ENCODE measurements at regions not wholly inside any gene's neighbourhood (a gene's known extent, or its start where the extent isn't known, plus 50 kb on each side); places are given as distances from the start of the nearest gene placed in this dataset.

GRCh38 chr12:94039914-94040313, 108.5 kb upstream of the PLXNC1 start:
- Mint-ChIP-seq H3K4me1 (peaks cover 4% of the 10 kb centered on the region), H3K27me3 (ENCODE audit: insufficient read depth, low read depth, poor library complexity) (peaks cover 3% of the 10 kb centered on the region), H3K36me3 (ENCODE audit: low read depth) (peaks cover 11% of the 10 kb centered on the region; the same call in 2 of the 3 replicates), H3K27ac (no peak overlapping the region), H3K4me3 (no peak overlapping the region), H3K9me3 (peaks cover 20% of the 10 kb centered on the region)
- TF ChIP-seq NANOG (IDR thresholded peaks at IDR 0.05; ENCODE audit: borderline replicate concordance) (no peak), ZNF114 (CRISPR knock-in tag; IDR thresholded peaks at IDR 0.05) (no peak), CTCF (conservative IDR thresholded peaks at IDR 0.05; ENCODE audit: low read depth in 2 of 2) (no peak), EZH2phosphoT487 (IDR thresholded peaks at IDR 0.05; ENCODE audit: unreplicated experiment) (no peak), ZNF331 (CRISPR knock-in tag; IDR thresholded peaks at IDR 0.05; ENCODE audit: low read depth) (no peak), ZNF462 (CRISPR knock-in tag; IDR thresholded peaks at IDR 0.05) (no peak), ETS1 (IDR thresholded peaks at IDR 0.05) (no peak), STAT1 (IDR thresholded peaks at IDR 0.05; ENCODE audit: unreplicated experiment) (no peak), JUNB (IDR thresholded peaks at IDR 0.05; ENCODE audit: unreplicated experiment) (no peak), REST (IDR thresholded peaks at IDR 0.05; ENCODE audit: unreplicated experiment) (no peak)
- H4K20me1 ChIP-seq (replicated peaks; ENCODE audit: insufficient read depth) = no peaks in the 10 kb centered on the region
- no peak overlapping the region for H3K4me3 ChIP-seq
- H3K36me3 ChIP-seq (ENCODE audit: insufficient read depth) = no peaks in the 10 kb centered on the region
- no peak overlapping the region for H2AFZ ChIP-seq
- no peak overlapping the region for H3K27ac ChIP-seq (ENCODE audit: low read depth)
- H3K79me2 ChIP-seq (replicated peaks; ENCODE audit: insufficient read depth) = no peaks in the 10 kb centered on the region
- H3F3A ChIP-seq (replicated peaks; ENCODE audit: low read depth) = no peaks in the 10 kb centered on the region
- H3K4me1 ChIP-seq (ENCODE audit: insufficient read depth) = no peaks in the 10 kb centered on the region
- DNase-seq (ENCODE audit: low spot score) (no peak), ATAC-seq (no peak)
- 0 out of 2 replicates have a peak, but pooled peaks cover 5% of the 10 kb centered on the region for H3K9me2 ChIP-seq (ENCODE audit: insufficient read depth)
- no peak overlapping the region for H3K4me2 ChIP-seq
- H3K27me3 ChIP-seq (ENCODE audit: insufficient read depth) = no peaks in the 10 kb centered on the region

Measured in GM23338 (cell line).